Common myeloid progenitor, CD34-positive (primary cell): ENCODE measurements at regions not wholly inside any gene's neighbourhood (a gene's known extent, or its start where the extent isn't known, plus 50 kb on each side); places are given as distances from the start of the nearest gene placed in this dataset.

Experiments
- CTCF ChIA-PET: fragments of 350-600 bp; sonication (Branson Sonifier 250); formaldehyde crosslinking; loops from one replicate; lab custom pipeline; 2021; ENCODE audit warnings: antibody characterized with exemption; lab: Charles Lee
- POLR2A ChIA-PET: fragments of 350-600 bp; sonication (Branson Sonifier 250); formaldehyde crosslinking; loops from one replicate; lab custom pipeline; 2021; ENCODE audit warnings: antibody characterized with exemption; lab: Charles Lee
- DNase-seq, 3 donors: peaks; one replicate each; pipeline versions ENCODE4 v3.0.0 to v3.0.0-alpha.2; 2013
- H3K27ac ChIP-seq, 2 experiments: 1 replicate in 1 of 2; 2 replicates in 1 of 2; pipeline ENCODE4 v1.7.0; 2013; ENCODE audit warnings: inconsistent platforms in 2 of 2, low read length in 2 of 2, mild to moderate bottlenecking in 2 of 2, low read depth in 1 of 2, moderate library complexity in 1 of 2; ENCODE audit not compliant: severe bottlenecking in 2 of 2, insufficient read depth in 1 of 2, poor library complexity in 1 of 2
- H3K27me3 ChIP-seq, 5 experiments: replicated peaks in 2 of 5; 1 replicate in 3 of 5; 2 replicates in 2 of 5; pipeline versions ENCODE4 v1.6.1 to v1.7.0; 2013; ENCODE audit warnings: low read length in 4 of 5, mild to moderate bottlenecking in 2 of 5, moderate library complexity in 2 of 5, inconsistent platforms in 1 of 5; ENCODE audit not compliant: insufficient read depth in 5 of 5, control insufficient read depth in 4 of 5
- H3K36me3 ChIP-seq, 4 experiments: 1 replicate in 2 of 4; 2 replicates in 2 of 4; pipeline versions ENCODE4 v1.6.1 to v1.7.0; 2013; ENCODE audit warnings: low read length in 3 of 4, control low read depth in 1 of 4, mild to moderate bottlenecking in 1 of 4; ENCODE audit not compliant: control insufficient read depth in 4 of 4, insufficient read depth in 4 of 4
- H3K4me1 ChIP-seq, 4 experiments: 1 replicate in 3 of 4; 2 replicates in 1 of 4; pipeline versions ENCODE4 v1.6.1 to v1.7.1; 2013; ENCODE audit warnings: low read length in 3 of 4, mild to moderate bottlenecking in 3 of 4, control low read depth in 1 of 4, inconsistent platforms in 1 of 4, moderate library complexity in 1 of 4; ENCODE audit not compliant: control insufficient read depth in 4 of 4, insufficient read depth in 4 of 4; ENCODE audit errors: control extremely low read depth in 1 of 4
- H3K4me3 ChIP-seq, 7 experiments: 1 replicate in 4 of 7; 2 replicates in 3 of 7; pipeline versions ENCODE4 v1.5.1 to v1.7.0; 2013; ENCODE audit warnings: mild to moderate bottlenecking in 7 of 7, low read length in 6 of 7, moderate library complexity in 6 of 7, inconsistent platforms in 2 of 7, low read depth in 2 of 7, control low read depth in 1 of 7; ENCODE audit not compliant: insufficient read depth in 4 of 7, control insufficient read depth in 1 of 7; ENCODE audit errors: extremely low read depth in 1 of 7
- H3K9me3 ChIP-seq, 5 experiments: 1 replicate in 4 of 5; 2 replicates in 1 of 5; pipeline versions ENCODE4 v1.6.1 to v1.7.1; 2013; ENCODE audit warnings: low read length in 4 of 5, mild to moderate bottlenecking in 2 of 5, inconsistent platforms in 1 of 5, low read depth in 1 of 5, moderate library complexity in 1 of 5; ENCODE audit not compliant: control insufficient read depth in 4 of 5, insufficient read depth in 2 of 5; ENCODE audit errors: control extremely low read depth in 1 of 5
- WGBS: methylation state at CpG from one replicate; pipeline ENCODE4 v1.1.5; 2013; ENCODE audit not compliant: insufficient coverage; 5-methylcytosine and 5-hydroxymethylcytosine counted together

DNA sequence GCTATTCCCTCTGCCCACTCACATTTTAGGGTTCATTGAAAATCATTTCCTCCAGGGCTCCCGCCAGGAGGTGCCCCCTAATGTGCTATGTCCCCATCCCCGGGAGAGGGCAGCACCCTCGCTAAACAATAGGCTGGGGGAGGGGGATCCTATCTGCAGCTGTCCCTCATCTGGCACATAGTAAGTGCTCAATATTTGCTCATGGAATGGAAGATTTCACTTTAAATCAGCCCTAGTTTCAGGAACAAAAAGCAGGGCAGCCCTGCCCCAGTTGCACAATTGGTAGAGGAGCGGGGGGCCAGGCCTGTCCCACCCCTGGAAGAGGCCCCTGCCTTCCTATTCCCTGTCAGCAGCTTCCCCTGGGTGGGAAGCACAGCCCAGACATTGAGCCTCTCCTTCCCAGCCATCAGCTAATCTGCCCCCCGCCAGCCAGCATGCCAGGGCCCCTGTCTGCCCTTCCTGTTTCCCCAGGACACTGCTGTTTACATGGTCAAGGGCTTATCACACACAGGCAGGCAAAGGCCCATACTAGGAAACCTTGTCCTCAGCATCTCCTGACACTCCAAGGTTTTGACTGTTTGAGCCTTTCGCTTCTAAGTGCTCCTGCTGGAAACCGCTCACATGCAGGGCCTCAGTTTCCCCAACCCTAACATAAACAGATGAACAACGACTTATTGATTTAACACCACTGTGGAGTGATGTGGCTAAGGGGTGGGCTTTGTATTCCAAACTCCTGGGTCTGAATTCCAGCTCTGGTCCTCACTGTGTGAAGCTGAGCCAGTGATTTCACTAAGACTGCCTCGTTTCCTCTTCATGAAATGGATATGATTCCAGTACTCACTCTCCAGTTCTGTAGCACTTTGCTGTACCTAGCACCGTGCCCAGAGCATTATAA lies 130.7 kb upstream of the ZMIZ1 start:
- no peaks in the 10 kb centered on the region for H3K36me3 ChIP-seq
- no peak overlapping the region for H3K4me3 ChIP-seq
- 42% methylated on average over 7 of the region's 10 CpGs for WGBS
- H3K27me3 ChIP-seq, result no peaks in the 10 kb centered on the region
- CTCF ChIA-PET, result interaction anchor here (0.9 to 1.6 kb wide), 7 partner anchors 8 to 87 kb away, joined by 3 to 5 read pairs (median 3); no protein-coding TSS in a partner anchor
- H3K4me1 ChIP-seq, result peaks cover 0 to 20% (median 14%) of the 10 kb centered on the region in 4 experiments
- no peak overlapping the region for H3K27ac ChIP-seq
- peak; percentile 52 to 65 (median 65) for DNase-seq
- H3K9me3 ChIP-seq, result peaks cover 0 to 6% (median 0%) of the 10 kb centered on the region in 5 experiments
- POLR2A ChIA-PET, result no interaction called here

DNA sequence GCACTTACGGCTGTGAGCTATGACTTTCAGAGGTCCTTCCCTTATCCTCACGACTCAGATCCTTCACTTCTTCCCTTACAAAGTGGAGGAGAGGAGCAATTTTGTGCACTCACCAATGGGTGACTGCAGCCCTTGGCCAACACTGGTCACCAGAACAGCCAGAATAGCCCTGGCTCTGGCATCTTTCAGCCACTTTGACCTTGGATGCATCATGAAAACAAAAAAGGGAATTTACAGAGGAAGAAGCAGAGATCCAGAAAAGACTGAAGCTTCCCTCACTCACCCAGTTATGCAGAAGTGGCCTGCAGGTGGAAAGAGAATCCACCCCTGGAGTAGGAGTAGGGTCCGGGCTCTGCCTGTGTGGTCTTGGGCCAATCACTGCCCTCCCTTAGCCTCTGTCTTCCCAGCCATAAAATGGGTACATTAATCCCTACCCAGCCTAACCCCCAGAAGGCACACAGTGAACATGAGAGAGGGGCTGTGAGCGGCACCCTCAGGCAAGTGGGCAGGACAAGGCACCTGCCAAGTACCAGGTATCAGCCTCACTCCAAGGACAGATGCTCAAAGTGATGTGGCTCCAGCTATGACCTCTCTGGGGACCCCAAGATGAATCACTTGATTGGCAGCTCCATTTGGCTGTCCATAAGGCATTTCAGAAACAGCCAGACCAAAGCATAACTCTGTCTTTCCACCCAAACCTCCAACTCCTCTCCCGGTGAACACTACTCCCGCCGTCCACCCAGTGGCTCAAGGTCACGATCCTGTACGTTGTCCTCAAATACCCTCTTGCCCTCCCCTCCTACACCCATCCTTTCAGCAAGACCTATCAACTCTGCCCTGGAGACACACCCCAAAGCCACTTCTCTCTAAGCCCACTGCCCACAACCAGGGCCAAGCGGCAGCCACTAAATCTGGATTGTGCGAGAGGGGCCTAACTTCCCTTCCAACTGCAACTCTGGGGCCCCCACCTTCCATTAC lies 129.8 kb upstream of the ZMIZ1 start:
- Histone ChIP-seq H3K4me1 (peaks cover 0 to 20% (median 14%) of the 10 kb centered on the region in 4 experiments), H3K9me3 (peaks cover 0 to 9% (median 0%) of the 10 kb centered on the region in 5 experiments), H3K36me3 (no peaks in the 10 kb centered on the region), H3K27me3 (no peaks in the 10 kb centered on the region), H3K4me3 (no peak overlapping the region), H3K27ac (no peak overlapping the region)
- CTCF ChIA-PET, result interaction anchor here (0.9 to 1.6 kb wide), 6 partner anchors 7 to 88 kb away, joined by 3 to 5 read pairs (median 4); no protein-coding TSS in a partner anchor
- WGBS, result 98% methylated on average over 10 of the region's 11 CpGs
- no peak for DNase-seq
- POLR2A ChIA-PET, result no interaction called here

DNA sequence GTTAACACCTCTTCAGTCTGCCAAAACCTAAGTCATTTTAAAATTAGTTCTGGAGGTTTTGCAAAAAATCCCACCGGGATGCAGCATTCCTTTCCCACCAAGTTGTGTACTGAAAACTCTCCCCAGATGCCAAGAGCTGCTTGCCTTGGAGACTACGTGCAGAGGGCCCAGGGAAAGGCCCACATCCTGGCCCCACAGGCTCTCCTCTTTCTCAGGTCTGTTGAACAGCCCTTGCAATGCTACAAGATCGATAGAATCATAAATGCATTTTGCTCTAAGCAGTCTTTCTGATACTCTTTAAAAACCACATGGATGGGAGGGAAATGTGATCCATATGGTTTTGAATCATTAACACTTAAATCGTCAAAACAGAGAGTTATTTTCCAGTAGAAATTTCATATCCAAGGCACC lies 126.7 kb upstream of the ZMIZ1 start:
- Histone ChIP-seq H3K36me3 (no peaks in the 10 kb centered on the region), H3K27ac (no peak overlapping the region), H3K27me3 (no peaks in the 10 kb centered on the region), H3K9me3 (peaks cover 0 to 9% (median 0%) of the 10 kb centered on the region in 5 experiments), H3K4me3 (no peak overlapping the region), H3K4me1 (peaks cover 0 to 30% (median 26%) of the 10 kb centered on the region in 4 experiments)
- ChIA-PET POLR2A (no interaction called here), CTCF (no interaction called here)
- WGBS, result 94% methylated on average over 3 of the region's 4 CpGs
- DNase-seq, result no peak

DNA sequence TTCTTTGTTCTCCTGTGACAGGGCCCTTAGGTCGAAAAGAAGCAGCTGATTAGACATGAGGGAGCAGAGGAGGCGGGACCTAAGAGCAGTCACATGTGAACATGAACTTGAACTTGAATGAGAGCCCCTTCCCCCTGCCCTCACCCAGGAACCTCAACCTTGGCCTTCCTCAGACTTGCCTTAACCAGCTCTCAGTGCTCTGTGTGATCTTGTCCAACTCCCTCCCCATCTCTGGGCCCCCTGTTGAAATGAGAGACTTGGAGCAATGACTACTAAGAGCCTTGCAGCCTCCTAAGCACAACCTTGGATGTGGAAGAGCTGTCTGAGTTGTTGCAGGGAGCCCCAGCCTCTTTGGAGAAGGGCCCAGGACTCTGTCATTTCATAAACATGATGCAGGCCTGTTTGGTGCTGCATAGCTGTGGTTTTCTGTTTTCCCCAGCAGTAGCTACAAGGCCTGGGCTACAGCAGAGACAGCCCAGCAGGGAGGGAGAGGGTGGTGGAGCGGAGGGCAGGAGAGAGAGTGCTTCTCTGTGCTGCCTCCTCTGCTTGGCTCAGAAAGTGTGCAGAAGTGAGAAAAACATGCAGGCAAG lies 123.9 kb upstream of the ZMIZ1 start:
- POLR2A ChIA-PET, result no interaction called here
- Histone ChIP-seq H3K4me3 (no peak overlapping the region), H3K27me3 (no peaks in the 10 kb centered on the region), H3K36me3 (no peaks in the 10 kb centered on the region), H3K9me3 (peaks cover 0 to 9% (median 0%) of the 10 kb centered on the region in 5 experiments), H3K4me1 (peaks cover 0 to 17% (median 13%) of the 10 kb centered on the region in 4 experiments), H3K27ac (no peak overlapping the region)
- peak in 2 of 3 donors; percentile 50 to 51 for DNase-seq
- WGBS, result 56% methylated on average over 2 of the region's 3 CpGs
- CTCF ChIA-PET, result interaction anchor here (1.4 to 1.7 kb wide), 2 partner anchors 8 to 11 kb away, joined by 4 read pairs; no protein-coding TSS in a partner anchor

DNA sequence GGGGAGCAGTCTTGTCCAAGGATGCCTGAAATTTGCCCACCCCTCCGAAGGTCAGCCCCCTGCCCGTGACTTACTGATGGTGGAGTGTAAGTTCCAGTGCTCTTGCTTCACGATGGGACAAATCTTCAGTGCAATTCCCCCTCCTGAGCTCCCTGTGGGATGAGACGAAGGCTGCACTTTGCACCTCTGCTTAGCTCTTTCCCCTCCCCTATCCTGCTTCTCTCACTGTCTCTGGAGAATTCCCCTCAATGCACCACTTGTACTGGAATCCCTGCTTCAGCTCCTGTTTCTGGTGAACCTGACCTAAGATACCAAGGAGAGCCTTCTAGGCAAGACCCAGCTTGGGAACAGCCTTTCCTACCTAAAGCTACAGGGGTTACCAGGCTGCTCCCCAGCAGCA lies 122.9 kb upstream of the ZMIZ1 start:
- Histone ChIP-seq H3K4me3 (no peak overlapping the region), H3K9me3 (peaks cover 0 to 9% (median 0%) of the 10 kb centered on the region in 5 experiments), H3K36me3 (no peaks in the 10 kb centered on the region), H3K27me3 (no peaks in the 10 kb centered on the region), H3K4me1 (peaks cover 0 to 23% (median 17%) of the 10 kb centered on the region in 4 experiments), H3K27ac (no peak overlapping the region)
- ChIA-PET CTCF (interaction anchor here (0.6 to 1.5 kb wide), 5 partner anchors 8 to 735 kb away, joined by 3 to 4 read pairs (median 3); no protein-coding TSS in a partner anchor), POLR2A (no interaction called here)
- DNase-seq, result no peak
- WGBS, result 91% methylated on average over 1 of the region's 4 CpGs

DNA sequence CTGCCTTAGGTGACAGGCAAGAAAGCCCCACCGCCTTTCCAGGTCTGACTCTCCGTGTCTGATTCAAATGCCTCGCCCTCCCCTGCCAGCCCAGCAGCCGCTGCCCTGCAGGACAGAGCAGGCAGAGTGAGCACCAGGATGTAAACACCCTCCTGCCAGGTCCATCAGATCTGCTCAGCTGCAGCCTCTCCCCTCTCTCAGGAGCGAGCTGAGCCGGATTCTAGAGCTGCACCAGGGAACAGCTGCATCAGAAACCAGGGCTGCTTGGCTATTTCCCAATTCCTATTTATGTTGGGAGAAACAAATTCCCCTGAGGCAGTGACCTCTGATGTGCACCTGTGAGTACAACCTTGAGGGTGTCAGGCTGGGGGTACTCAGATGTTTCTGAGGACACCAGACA lies 121.5 kb upstream of the ZMIZ1 start:
- Histone ChIP-seq H3K4me1 (peaks cover 0 to 35% (median 30%) of the 10 kb centered on the region in 4 experiments), H3K4me3 (no peak overlapping the region), H3K9me3 (peaks cover 0 to 9% (median 0%) of the 10 kb centered on the region in 5 experiments), H3K27me3 (no peaks in the 10 kb centered on the region), H3K27ac (no peak overlapping the region), H3K36me3 (no peaks in the 10 kb centered on the region)
- CTCF ChIA-PET, result interaction anchor here (1.4 to 1.5 kb wide), 3 partner anchors 9 to 40 kb away, joined by 3 to 4 read pairs (median 3); no protein-coding TSS in a partner anchor
- POLR2A ChIA-PET, result no interaction called here
- no peak for DNase-seq
- 100% methylated on average over 4 of the region's 6 CpGs for WGBS
